ENCODE measurements at regions not wholly inside any gene's neighbourhood (a gene's known extent, or its start where the extent isn't known, plus 50 kb on each side); places are given as distances from the start of the nearest gene placed in this dataset.

DNA sequence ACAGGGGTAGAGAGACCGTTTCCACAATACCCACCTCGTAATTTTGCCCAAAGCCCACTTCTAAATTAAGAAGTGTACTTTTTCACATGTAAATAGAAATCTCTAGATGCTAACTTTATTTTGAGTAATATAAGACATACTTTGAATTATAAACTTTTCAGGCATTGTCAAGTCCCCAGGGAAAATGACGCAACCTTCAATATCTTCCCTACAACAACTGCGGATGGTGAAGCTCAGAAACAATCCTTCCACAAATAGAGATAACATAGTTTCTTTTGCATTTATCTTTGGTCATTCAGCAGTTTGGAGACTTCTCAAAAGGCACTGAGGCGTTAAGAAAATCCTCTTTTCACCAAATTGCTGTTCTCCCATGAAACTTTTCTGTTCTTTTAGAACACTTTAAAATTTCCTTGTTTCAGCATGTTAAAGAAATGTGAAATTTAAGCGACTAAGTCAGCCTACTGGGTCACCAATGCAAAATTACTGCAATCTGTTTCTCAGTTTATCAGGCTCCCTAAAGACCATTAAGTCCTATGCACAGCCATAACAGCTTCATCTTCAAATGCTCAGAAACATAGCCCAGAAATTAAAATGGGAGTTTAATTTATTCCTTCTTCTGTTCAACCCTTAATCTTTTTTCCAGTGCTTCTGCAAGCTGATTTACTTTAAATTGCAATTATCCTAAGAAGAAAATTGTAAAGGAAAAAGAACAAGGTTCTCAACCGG lies 118.3 kb upstream of the DNAJC10 start:
- CTCF ChIA-PET = no interaction called here
- no peak overlapping the region for H3K27ac Mint-ChIP-seq

DNA sequence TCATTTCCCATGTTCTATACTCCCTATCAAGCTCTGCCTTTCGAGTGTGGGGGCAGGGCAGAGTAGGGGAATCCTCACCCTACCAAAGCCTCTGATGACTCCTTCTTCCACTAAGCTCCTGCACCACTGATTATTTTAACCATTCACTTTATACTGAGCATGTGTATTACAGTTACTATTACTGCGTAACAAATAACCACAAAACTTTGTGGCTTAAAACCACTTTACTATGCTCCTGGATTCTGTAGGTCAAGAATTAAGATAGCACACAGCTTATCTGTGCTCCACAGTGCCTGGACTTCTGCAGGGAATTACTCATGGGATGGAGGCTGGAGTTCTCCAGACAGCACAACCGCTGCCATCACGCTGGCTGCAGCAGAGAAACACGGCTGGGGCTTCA lies 117.4 kb upstream of the DNAJC10 start:
- ChIA-PET CTCF (no interaction called here), POLR2A (no interaction called here)
- H3K4me3 Mint-ChIP-seq = no peak overlapping the region
- H3K4me1 Mint-ChIP-seq = peaks cover 23% of the 10 kb centered on the region
- no peak overlapping the region for H3K27ac Mint-ChIP-seq
- H3K36me3 Mint-ChIP-seq = no peaks in the 10 kb centered on the region
- ATAC-seq = no peak
- H3K9me3 Mint-ChIP-seq = peaks cover 7% of the 10 kb centered on the region; the same call in 1 of the 2 replicates
- no peak for DNase-seq (ENCODE audit: low spot score)
- no peaks in the 10 kb centered on the region for H3K27me3 Mint-ChIP-seq (ENCODE audit: low read depth)
- TF ChIP-seq ZNF219 (CRISPR knock-in tag; IDR thresholded peaks at IDR 0.05; ENCODE audit: borderline replicate concordance) = no peak
- TF ChIP-seq, protein P1, sequence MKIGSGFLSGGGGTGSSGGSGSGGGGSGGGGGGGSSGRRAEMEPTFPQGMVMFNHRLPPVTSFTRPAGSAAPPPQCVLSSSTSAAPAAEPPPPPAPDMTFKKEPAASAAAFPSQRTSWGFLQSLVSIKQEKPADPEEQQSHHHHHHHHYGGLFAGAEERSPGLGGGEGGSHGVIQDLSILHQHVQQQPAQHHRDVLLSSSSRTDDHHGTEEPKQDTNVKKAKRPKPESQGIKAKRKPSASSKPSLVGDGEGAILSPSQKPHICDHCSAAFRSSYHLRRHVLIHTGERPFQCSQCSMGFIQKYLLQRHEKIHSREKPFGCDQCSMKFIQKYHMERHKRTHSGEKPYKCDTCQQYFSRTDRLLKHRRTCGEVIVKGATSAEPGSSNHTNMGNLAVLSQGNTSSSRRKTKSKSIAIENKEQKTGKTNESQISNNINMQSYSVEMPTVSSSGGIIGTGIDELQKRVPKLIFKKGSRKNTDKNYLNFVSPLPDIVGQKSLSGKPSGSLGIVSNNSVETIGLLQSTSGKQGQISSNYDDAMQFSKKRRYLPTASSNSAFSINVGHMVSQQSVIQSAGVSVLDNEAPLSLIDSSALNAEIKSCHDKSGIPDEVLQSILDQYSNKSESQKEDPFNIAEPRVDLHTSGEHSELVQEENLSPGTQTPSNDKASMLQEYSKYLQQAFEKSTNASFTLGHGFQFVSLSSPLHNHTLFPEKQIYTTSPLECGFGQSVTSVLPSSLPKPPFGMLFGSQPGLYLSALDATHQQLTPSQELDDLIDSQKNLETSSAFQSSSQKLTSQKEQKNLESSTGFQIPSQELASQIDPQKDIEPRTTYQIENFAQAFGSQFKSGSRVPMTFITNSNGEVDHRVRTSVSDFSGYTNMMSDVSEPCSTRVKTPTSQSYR (CRISPR knock-in tag; IDR thresholded peaks at IDR 0.05) = no peak
- TF ChIP-seq KAT7 (CRISPR knock-in tag; IDR thresholded peaks at IDR 0.05; ENCODE audit: borderline replicate concordance) = no peak
- no peak for TF ChIP-seq RORB (CRISPR knock-in tag; IDR thresholded peaks at IDR 0.05)
- TF ChIP-seq EMX1 (CRISPR knock-in tag; IDR thresholded peaks at IDR 0.05) = no peak
- TF ChIP-seq, protein P2, sequence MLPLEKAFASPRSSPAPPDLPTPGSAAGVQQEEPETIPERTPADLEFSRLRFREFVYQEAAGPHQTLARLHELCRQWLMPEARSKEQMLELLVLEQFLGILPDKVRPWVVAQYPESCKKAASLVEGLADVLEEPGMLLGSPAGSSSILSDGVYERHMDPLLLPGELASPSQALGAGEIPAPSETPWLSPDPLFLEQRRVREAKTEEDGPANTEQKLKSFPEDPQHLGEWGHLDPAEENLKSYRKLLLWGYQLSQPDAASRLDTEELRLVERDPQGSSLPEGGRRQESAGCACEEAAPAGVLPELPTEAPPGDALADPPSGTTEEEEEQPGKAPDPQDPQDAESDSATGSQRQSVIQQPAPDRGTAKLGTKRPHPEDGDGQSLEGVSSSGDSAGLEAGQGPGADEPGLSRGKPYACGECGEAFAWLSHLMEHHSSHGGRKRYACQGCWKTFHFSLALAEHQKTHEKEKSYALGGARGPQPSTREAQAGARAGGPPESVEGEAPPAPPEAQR (CRISPR knock-in tag; IDR thresholded peaks at IDR 0.05) = no peak
- no peak for TF ChIP-seq FOXP1 (CRISPR knock-in tag; IDR thresholded peaks at IDR 0.05; ENCODE audit: borderline replicate concordance)
- TF ChIP-seq, protein P3, sequence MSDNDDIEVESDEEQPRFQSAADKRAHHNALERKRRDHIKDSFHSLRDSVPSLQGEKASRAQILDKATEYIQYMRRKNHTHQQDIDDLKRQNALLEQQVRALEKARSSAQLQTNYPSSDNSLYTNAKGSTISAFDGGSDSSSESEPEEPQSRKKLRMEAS (CRISPR knock-in tag; IDR thresholded peaks at IDR 0.05) = no peak
- TF ChIP-seq, protein P4, sequence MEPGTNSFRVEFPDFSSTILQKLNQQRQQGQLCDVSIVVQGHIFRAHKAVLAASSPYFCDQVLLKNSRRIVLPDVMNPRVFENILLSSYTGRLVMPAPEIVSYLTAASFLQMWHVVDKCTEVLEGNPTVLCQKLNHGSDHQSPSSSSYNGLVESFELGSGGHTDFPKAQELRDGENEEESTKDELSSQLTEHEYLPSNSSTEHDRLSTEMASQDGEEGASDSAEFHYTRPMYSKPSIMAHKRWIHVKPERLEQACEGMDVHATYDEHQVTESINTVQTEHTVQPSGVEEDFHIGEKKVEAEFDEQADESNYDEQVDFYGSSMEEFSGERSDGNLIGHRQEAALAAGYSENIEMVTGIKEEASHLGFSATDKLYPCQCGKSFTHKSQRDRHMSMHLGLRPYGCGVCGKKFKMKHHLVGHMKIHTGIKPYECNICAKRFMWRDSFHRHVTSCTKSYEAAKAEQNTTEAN (CRISPR knock-in tag; IDR thresholded peaks at IDR 0.05) = no peak
- TF ChIP-seq, protein P5, sequence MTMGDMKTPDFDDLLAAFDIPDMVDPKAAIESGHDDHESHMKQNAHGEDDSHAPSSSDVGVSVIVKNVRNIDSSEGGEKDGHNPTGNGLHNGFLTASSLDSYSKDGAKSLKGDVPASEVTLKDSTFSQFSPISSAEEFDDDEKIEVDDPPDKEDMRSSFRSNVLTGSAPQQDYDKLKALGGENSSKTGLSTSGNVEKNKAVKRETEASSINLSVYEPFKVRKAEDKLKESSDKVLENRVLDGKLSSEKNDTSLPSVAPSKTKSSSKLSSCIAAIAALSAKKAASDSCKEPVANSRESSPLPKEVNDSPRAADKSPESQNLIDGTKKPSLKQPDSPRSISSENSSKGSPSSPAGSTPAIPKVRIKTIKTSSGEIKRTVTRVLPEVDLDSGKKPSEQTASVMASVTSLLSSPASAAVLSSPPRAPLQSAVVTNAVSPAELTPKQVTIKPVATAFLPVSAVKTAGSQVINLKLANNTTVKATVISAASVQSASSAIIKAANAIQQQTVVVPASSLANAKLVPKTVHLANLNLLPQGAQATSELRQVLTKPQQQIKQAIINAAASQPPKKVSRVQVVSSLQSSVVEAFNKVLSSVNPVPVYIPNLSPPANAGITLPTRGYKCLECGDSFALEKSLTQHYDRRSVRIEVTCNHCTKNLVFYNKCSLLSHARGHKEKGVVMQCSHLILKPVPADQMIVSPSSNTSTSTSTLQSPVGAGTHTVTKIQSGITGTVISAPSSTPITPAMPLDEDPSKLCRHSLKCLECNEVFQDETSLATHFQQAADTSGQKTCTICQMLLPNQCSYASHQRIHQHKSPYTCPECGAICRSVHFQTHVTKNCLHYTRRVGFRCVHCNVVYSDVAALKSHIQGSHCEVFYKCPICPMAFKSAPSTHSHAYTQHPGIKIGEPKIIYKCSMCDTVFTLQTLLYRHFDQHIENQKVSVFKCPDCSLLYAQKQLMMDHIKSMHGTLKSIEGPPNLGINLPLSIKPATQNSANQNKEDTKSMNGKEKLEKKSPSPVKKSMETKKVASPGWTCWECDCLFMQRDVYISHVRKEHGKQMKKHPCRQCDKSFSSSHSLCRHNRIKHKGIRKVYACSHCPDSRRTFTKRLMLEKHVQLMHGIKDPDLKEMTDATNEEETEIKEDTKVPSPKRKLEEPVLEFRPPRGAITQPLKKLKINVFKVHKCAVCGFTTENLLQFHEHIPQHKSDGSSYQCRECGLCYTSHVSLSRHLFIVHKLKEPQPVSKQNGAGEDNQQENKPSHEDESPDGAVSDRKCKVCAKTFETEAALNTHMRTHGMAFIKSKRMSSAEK (CRISPR knock-in tag; IDR thresholded peaks at IDR 0.05; ENCODE audit: borderline replicate concordance) = no peak
- no peak for TF ChIP-seq ZNF121 (CRISPR knock-in tag; IDR thresholded peaks at IDR 0.05)
- TF ChIP-seq, protein P6, sequence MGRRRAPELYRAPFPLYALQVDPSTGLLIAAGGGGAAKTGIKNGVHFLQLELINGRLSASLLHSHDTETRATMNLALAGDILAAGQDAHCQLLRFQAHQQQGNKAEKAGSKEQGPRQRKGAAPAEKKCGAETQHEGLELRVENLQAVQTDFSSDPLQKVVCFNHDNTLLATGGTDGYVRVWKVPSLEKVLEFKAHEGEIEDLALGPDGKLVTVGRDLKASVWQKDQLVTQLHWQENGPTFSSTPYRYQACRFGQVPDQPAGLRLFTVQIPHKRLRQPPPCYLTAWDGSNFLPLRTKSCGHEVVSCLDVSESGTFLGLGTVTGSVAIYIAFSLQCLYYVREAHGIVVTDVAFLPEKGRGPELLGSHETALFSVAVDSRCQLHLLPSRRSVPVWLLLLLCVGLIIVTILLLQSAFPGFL (CRISPR knock-in tag; IDR thresholded peaks at IDR 0.05; ENCODE audit: borderline replicate concordance) = no peak
- TF ChIP-seq ZNF423 (CRISPR knock-in tag; IDR thresholded peaks at IDR 0.05) = no peak

More for the DNA sequence above, 118.3 kb upstream of the DNAJC10 start:
- POLR2A ChIA-PET = no interaction called here
- ATAC-seq (no peak), DNase-seq (ENCODE audit: low spot score) (no peak)
- Mint-ChIP-seq H3K27me3 (ENCODE audit: low read depth) (no peaks in the 10 kb centered on the region), H3K9me3 (peaks cover 7% of the 10 kb centered on the region; the same call in 1 of the 2 replicates), H3K4me1 (peaks cover 32% of the 10 kb centered on the region), H3K36me3 (no peaks in the 10 kb centered on the region), H3K4me3 (no peak overlapping the region)
- TF ChIP-seq ZNF263 (CRISPR knock-in tag; IDR thresholded peaks at IDR 0.05; ENCODE audit: low read depth) (no peak), GTF2I (CRISPR knock-in tag; conservative IDR thresholded peaks at IDR 0.05) (no peak), ZBTB21 (CRISPR knock-in tag; IDR thresholded peaks at IDR 0.05; ENCODE audit: borderline replicate concordance) (no peak), ZNF396 (CRISPR knock-in tag; IDR thresholded peaks at IDR 0.05; ENCODE audit: borderline replicate concordance) (no peak), IRF2 (CRISPR knock-in tag; IDR thresholded peaks at IDR 0.05; ENCODE audit: borderline replicate concordance, low read depth) (no peak), EMX1 (CRISPR knock-in tag; IDR thresholded peaks at IDR 0.05) (no peak), SMAD4 (CRISPR knock-in tag; IDR thresholded peaks at IDR 0.05) (no peak), MYBL2 (CRISPR knock-in tag; IDR thresholded peaks at IDR 0.05) (no peak), RORB (CRISPR knock-in tag; IDR thresholded peaks at IDR 0.05) (no peak), CREM (CRISPR knock-in tag; IDR thresholded peaks at IDR 0.05) (no peak), KAT7 (CRISPR knock-in tag; IDR thresholded peaks at IDR 0.05; ENCODE audit: borderline replicate concordance) (no peak), PRRX2 (CRISPR knock-in tag; IDR thresholded peaks at IDR 0.05) (no peak)
- TF ChIP-seq, protein P7, sequence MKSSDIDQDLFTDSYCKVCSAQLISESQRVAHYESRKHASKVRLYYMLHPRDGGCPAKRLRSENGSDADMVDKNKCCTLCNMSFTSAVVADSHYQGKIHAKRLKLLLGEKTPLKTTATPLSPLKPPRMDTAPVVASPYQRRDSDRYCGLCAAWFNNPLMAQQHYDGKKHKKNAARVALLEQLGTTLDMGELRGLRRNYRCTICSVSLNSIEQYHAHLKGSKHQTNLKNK (CRISPR knock-in tag; IDR thresholded peaks at IDR 0.05) = no peak
- TF ChIP-seq, protein P8, sequence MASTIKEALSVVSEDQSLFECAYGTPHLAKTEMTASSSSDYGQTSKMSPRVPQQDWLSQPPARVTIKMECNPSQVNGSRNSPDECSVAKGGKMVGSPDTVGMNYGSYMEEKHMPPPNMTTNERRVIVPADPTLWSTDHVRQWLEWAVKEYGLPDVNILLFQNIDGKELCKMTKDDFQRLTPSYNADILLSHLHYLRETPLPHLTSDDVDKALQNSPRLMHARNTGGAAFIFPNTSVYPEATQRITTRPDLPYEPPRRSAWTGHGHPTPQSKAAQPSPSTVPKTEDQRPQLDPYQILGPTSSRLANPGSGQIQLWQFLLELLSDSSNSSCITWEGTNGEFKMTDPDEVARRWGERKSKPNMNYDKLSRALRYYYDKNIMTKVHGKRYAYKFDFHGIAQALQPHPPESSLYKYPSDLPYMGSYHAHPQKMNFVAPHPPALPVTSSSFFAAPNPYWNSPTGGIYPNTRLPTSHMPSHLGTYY (CRISPR knock-in tag; IDR thresholded peaks at IDR 0.05) = no peak
- TF ChIP-seq, protein P9, sequence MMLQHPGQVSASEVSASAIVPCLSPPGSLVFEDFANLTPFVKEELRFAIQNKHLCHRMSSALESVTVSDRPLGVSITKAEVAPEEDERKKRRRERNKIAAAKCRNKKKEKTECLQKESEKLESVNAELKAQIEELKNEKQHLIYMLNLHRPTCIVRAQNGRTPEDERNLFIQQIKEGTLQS (CRISPR knock-in tag; conservative IDR thresholded peaks at IDR 0.05) = no peak

Data from WTC11 (cell line).